ENCODE measurements at regions not wholly inside any gene's neighbourhood (a gene's known extent, or its start where the extent isn't known, plus 50 kb on each side); places are given as distances from the start of the nearest gene placed in this dataset.

GRCh38 chr11:14579646-14580045 is 59.5 kb upstream of the PSMA1 start:
- TF ChIP-seq CTCF (conservative IDR thresholded peaks at IDR 0.05; ENCODE audit: low read depth, low read length) (no peak), EZH2 (IDR thresholded peaks at IDR 0.05; ENCODE audit: borderline replicate concordance, low read depth, low read length, poor library complexity, severe bottlenecking) (no peak)
